Suprapubic skin (tissue), 4 donors: ENCODE measurements at regions not wholly inside any gene's neighbourhood (a gene's known extent, or its start where the extent isn't known, plus 50 kb on each side); places are given as distances from the start of the nearest gene placed in this dataset.

ENCODE experiments used
- CTCF ChIP-seq, 2 donors: fragments of 200-600 bp in 1 of 2; fragments of 450-650 bp in 1 of 2; sonication (generic) in 1 of 2; IDR thresholded peaks; one replicate each; pipeline ENCODE4 v1.5.1; 2016 to 2019; ENCODE audit warnings: antibody characterized with exemption in 2 of 2, mild to moderate bottlenecking in 1 of 2, moderate library complexity in 1 of 2
- EP300 ChIP-seq: sonication (generic); formaldehyde crosslinking; IDR thresholded peaks from one replicate; pipeline ENCODE4 v1.6.1; 2017; ENCODE audit warnings: antibody characterized with exemption
- POLR2A ChIP-seq, 2 donors: fragments of 450-650 bp; IDR thresholded peaks; one replicate each; pipeline ENCODE4 v1.6.1; 2017; ENCODE audit warnings: antibody characterized with exemption in 2 of 2, mild to moderate bottlenecking in 2 of 2, moderate library complexity in 2 of 2
- POLR2AphosphoS5 ChIP-seq, 3 donors: sonication (generic); formaldehyde crosslinking; IDR thresholded peaks; one replicate each; pipeline ENCODE4 v1.6.1; 2017; ENCODE audit warnings: antibody characterized with exemption in 3 of 3

GRCh38 chr11:92651159-92651558 lies 318.3 kb upstream of the MTNR1B start:
- no peak for TF ChIP-seq CTCF (IDR thresholded peaks at IDR 0.05)
- no peak for TF ChIP-seq POLR2A (IDR thresholded peaks at IDR 0.05)
- TF ChIP-seq POLR2AphosphoS5 (IDR thresholded peaks at IDR 0.05), result no peak
- TF ChIP-seq EP300, result no peak
